SK-N-SH treated with all-trans-retinoic acid at 6 μM for 48 hours (cell line): ENCODE measurements at regions not wholly inside any gene's neighbourhood (a gene's known extent, or its start where the extent isn't known, plus 50 kb on each side); places are given as distances from the start of the nearest gene placed in this dataset.

Experiments
- ATAC-seq: fragments of 200-7000 bp; cut with Tn5 transposase; 3 replicates; pipeline ENCODE4 v1.9.1; 2020; ENCODE audit warnings: mild to moderate bottlenecking, moderate library complexity
- ARNTL ChIP-seq: fragments of 450-650 bp; formaldehyde crosslinking; IDR thresholded peaks from 2 replicates; pipeline ENCODE4 v1.5.0; 2020; ENCODE audit warnings: low read depth, mild to moderate bottlenecking, moderate library complexity, borderline replicate concordance
- CSDC2 ChIP-seq: fragments of 250-450 bp; sonication (Bioruptor Pico); IDR thresholded peaks from 2 replicates; pipeline ENCODE4 v1.5.0; 2020; ENCODE audit warnings: mild to moderate bottlenecking, moderate library complexity
- CSRNP3 ChIP-seq: fragments of 250-450 bp; sonication (Bioruptor Pico); IDR thresholded peaks from 2 replicates; pipeline ENCODE4 v1.5.1; 2021; ENCODE audit warnings: mild to moderate bottlenecking, moderate library complexity
- GLIS3 ChIP-seq: fragments of 250-450 bp; sonication (Bioruptor Pico); IDR thresholded peaks from 2 replicates; pipeline ENCODE4 v1.5.0; 2020; ENCODE audit warnings: mild to moderate bottlenecking, moderate library complexity
- OSR1 ChIP-seq: fragments of 250-450 bp; sonication (Bioruptor Pico); IDR thresholded peaks from 2 replicates; pipeline ENCODE4 v1.8.0; 2022; ENCODE audit warnings: moderate library complexity, mild to moderate bottlenecking, inconsistent platforms
- PATZ1 ChIP-seq: fragments of 250-450 bp; sonication (Bioruptor Pico); IDR thresholded peaks from 2 replicates; pipeline ENCODE4 v1.8.0; 2020; ENCODE audit warnings: mild to moderate bottlenecking, moderate library complexity, borderline replicate concordance
- RARB ChIP-seq: fragments of 250-450 bp; sonication (Bioruptor Pico); IDR thresholded peaks from 2 replicates; pipeline ENCODE4 v1.8.0; 2021; ENCODE audit warnings: mild to moderate bottlenecking, moderate library complexity
- SNAI2 ChIP-seq: fragments of 250-450 bp; sonication (Bioruptor Pico); IDR thresholded peaks from 2 replicates; pipeline ENCODE4 v1.5.0; 2020; ENCODE audit warnings: mild to moderate bottlenecking, moderate library complexity
- TOX ChIP-seq: fragments of 250-450 bp; sonication (Bioruptor Pico); IDR thresholded peaks from 2 replicates; pipeline ENCODE4 v1.8.0; 2021; ENCODE audit warnings: mild to moderate bottlenecking, moderate library complexity, borderline replicate concordance
- TSHZ2 ChIP-seq: fragments of 250-450 bp; sonication (Bioruptor Pico); IDR thresholded peaks from 2 replicates; pipeline ENCODE4 v1.5.0; 2020; ENCODE audit warnings: mild to moderate bottlenecking, moderate library complexity
- ZC3H10 ChIP-seq: fragments of 250-450 bp; sonication (Bioruptor Pico); IDR thresholded peaks from 2 replicates; pipeline ENCODE4 v1.5.1; 2021; ENCODE audit warnings: mild to moderate bottlenecking, moderate library complexity
- ZFP3 ChIP-seq: fragments of 250-450 bp; sonication (Bioruptor Pico); IDR thresholded peaks from 2 replicates; pipeline ENCODE4 v1.5.0; 2020; ENCODE audit warnings: mild to moderate bottlenecking, moderate library complexity
- ZFP30 ChIP-seq: fragments of 450-650 bp; formaldehyde crosslinking; IDR thresholded peaks from 2 replicates; pipeline ENCODE4 v1.5.0; 2022; ENCODE audit warnings: mild to moderate bottlenecking, moderate library complexity
- ZNF565 ChIP-seq: fragments of 450-650 bp; formaldehyde crosslinking; conservative IDR thresholded peaks from 2 replicates; pipeline ENCODE4 v1.5.0; 2020; ENCODE audit warnings: low read depth, mild to moderate bottlenecking, moderate library complexity
- ZNF70 ChIP-seq: fragments of 450-650 bp; formaldehyde crosslinking; IDR thresholded peaks from 2 replicates; pipeline ENCODE4 v1.5.0; 2020; ENCODE audit warnings: mild to moderate bottlenecking, moderate library complexity
- TF ChIP-seq, protein P1 (sequence below): fragments of 250-450 bp; sonication (Bioruptor Pico); IDR thresholded peaks from 2 replicates; pipeline ENCODE4 v1.8.0; 2021; ENCODE audit warnings: low read depth, mild to moderate bottlenecking, moderate library complexity, borderline replicate concordance

DNA sequence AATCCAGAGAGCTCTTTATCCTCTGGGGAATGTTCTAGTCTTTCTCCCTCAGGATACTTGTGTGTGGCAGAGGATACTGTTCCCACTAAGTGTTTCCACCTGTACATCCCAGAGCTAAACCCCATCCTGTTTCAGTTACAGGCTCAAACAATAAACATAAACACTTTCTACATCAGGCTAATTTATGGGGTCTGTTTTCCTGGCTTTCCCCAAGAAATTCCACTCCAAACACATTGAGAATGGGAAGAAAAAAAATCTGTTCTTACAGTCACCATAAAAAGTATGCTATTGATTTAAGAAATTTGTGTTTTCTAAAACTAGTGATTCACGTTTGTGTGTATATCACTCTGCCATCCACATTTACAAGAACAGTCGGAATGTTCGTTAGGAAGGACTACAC lies 293.9 kb upstream of the FOXQ1 start (continued):
- TF ChIP-seq TSHZ2 (CRISPR knock-in tag): no peak

DNA sequence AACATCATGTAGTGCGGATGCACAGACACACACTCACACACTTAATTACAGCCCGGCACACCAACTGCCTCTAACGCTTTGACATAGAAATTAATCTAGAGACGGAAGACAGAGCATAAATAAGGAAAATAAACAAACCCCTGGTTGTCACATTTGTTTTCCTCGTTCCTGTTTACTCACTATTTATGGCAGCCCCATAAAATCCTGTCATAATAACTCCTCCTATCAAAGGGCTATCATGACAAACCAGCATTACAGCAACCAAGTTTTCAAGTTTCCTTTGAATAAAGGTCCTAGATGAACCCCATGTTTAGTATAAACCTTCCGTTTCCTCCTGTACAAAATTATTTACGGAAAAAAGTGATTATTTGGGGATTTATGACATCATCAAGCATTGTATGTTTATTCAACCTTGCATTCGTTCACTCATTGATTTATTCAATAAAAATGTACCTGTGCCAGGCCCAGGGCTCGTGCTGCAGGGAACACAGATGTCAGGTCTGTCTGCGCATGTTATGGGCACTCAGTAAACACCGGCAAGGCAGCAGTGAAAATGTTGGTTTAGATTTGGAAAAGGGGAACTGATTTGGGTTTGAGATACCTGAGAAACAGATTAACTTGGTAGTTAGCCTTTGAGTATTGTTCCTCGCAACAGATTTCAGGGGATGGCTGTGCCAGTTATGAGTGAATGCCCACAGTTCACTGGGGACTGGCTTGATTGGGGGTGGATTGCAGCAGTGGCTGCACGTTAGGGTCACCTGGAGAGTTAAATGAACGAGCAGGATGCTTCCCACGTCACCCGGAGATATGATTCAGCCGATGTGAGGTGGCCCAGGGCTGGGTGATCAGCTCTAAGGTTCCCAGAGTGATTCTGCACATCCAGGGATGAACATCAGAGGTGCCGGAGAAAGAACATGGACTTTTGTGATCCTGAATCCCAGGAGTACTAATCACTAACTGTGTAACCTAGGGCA lies 295.3 kb upstream of the FOXQ1 start:
- no peak for ATAC-seq
- TF ChIP-seq, protein P1, sequence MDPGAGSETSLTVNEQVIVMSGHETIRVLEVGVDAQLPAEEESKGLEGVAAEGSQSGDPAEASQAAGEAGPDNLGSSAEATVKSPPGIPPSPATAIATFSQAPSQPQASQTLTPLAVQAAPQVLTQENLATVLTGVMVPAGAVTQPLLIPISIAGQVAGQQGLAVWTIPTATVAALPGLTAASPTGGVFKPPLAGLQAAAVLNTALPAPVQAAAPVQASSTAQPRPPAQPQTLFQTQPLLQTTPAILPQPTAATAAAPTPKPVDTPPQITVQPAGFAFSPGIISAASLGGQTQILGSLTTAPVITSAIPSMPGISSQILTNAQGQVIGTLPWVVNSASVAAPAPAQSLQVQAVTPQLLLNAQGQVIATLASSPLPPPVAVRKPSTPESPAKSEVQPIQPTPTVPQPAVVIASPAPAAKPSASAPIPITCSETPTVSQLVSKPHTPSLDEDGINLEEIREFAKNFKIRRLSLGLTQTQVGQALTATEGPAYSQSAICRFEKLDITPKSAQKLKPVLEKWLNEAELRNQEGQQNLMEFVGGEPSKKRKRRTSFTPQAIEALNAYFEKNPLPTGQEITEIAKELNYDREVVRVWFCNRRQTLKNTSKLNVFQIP (CRISPR knock-in tag): no peak
- TF ChIP-seq TSHZ2 (CRISPR knock-in tag): no peak

DNA sequence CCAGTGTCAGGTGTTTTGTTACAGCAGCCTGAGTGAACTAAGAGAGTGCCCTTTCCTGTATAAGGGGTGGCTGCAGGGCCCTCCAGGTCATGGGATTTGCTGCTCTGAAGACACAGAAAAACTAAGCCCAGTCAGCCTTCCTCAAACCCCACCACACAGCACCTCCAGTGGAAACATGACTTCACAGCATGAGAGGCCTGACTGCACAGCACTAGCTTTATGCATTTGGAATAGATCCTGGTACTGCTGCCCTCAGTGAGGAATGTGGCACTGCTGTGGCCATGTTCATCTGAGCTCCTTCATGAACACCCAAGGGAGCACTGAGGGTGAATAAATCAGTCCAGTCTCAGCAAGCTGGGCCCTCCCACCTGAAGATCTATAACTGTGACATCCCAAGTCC lies 296.1 kb upstream of the FOXQ1 start:
- no peak for TF ChIP-seq TSHZ2 (CRISPR knock-in tag)
- ATAC-seq: peak; percentile 72

GRCh38 chr6:1014431-1014807 lies 297.5 kb upstream of the FOXQ1 start:
- no peak for ATAC-seq
- TF ChIP-seq ZC3H10 (CRISPR knock-in tag): no peak
- TF ChIP-seq, all 23 proteins: peak for 0

DNA sequence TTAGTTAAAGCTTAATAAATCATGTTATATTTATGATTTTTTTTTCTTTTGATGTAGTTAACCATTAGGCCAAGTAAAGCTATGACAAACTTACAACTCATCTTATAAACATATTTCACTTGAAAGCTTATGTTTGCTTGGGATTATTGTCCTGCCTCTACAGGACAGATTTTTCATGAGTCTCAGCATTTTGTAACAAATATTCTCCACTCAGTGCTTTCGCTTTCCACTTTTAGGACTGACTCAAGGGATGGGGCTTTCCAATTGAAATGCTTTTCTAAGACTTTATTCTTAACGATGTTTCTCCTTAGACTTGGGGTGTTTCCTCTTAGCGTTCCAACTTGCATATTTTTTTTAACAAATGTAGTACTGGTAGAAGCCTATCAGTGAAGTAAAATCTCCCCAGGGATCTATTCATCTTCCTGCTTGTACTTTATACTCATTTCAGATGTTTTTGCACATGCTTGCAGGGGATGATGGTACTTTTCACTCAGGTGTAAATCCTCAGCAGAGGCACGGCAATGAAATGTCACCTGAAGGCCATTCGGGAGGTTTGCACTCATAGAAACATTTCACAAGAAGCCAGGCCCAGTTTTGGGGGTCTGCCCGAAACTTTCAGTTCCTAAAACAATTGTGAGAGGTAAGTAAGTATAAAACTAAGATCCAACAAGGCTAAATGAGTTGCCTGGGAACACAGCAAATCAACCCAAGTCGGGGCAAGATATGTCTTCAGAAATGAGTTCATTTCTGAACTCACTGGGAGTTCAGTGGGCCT lies 298.1 kb upstream of the FOXQ1 start:
- ATAC-seq: no peak
- TF ChIP-seq SNAI2: no peak

- no peak for ATAC-seq
- no peak for TF ChIP-seq PATZ1 (CRISPR knock-in tag)
- no peak for TF ChIP-seq ZNF565 (CRISPR knock-in tag)
- no peak for TF ChIP-seq ZFP30
- no peak for TF ChIP-seq ZFP3
- TF ChIP-seq ZNF70 (CRISPR knock-in tag): no peak
- no peak for TF ChIP-seq CSRNP3
- no peak for TF ChIP-seq TOX (CRISPR knock-in tag)
- no peak for TF ChIP-seq OSR1 (CRISPR knock-in tag)
- TF ChIP-seq RARB: no peak
- no peak for TF ChIP-seq CSDC2 (CRISPR knock-in tag)
- TF ChIP-seq GLIS3 (CRISPR knock-in tag): no peak
- no peak for TF ChIP-seq ARNTL (CRISPR knock-in tag)
Observed at GRCh38 chr6:1009103-1009502, 302.8 kb upstream of the FOXQ1 start.
